H9 (cell line): ENCODE measurements at regions not wholly inside any gene's neighbourhood (a gene's known extent, or its start where the extent isn't known, plus 50 kb on each side); places are given as distances from the start of the nearest gene placed in this dataset.

Source experiments
- DNase-seq: peaks from one replicate; pipeline ENCODE4 v3.0.0-alpha.2; 2017
- H2AFZ ChIP-seq: one replicate; pipeline ENCODE4 v1.6.1; 2013; ENCODE audit warnings: mild to moderate bottlenecking, low read length, control low read depth, moderate library complexity
- H2AK5ac ChIP-seq: 2 replicates; pipeline ENCODE4 v1.6.1; 2013; ENCODE audit warnings: low read length, control low read depth, mixed read lengths; ENCODE audit not compliant: insufficient read length
- H2BK120ac ChIP-seq: one replicate; pipeline ENCODE4 v1.6.1; 2013; ENCODE audit warnings: low read depth, mild to moderate bottlenecking, low read length, control low read depth, inconsistent platforms; ENCODE audit not compliant: poor library complexity, severe bottlenecking
- H2BK12ac ChIP-seq: 2 replicates; pipeline ENCODE4 v1.6.1; 2013; ENCODE audit warnings: low read length, control low read depth, mixed read lengths, low read depth; ENCODE audit not compliant: insufficient read length
- H2BK15ac ChIP-seq: 2 replicates; pipeline ENCODE4 v1.6.1; 2013; ENCODE audit warnings: low read depth, low read length, control low read depth
- H2BK20ac ChIP-seq: one replicate; pipeline ENCODE4 v1.6.1; 2013; ENCODE audit warnings: low read depth, mild to moderate bottlenecking, low read length, control low read depth, inconsistent platforms; ENCODE audit not compliant: poor library complexity, severe bottlenecking
- H2BK5ac ChIP-seq: 2 replicates; pipeline ENCODE4 v1.6.1; 2013; ENCODE audit warnings: low read length, control low read depth, mixed read lengths; ENCODE audit not compliant: insufficient read length
- H3K14ac ChIP-seq: 2 replicates; pipeline ENCODE4 v1.6.1; 2013; ENCODE audit warnings: low read length, control low read depth; ENCODE audit not compliant: insufficient read depth
- H3K18ac ChIP-seq: 2 replicates; pipeline ENCODE4 v1.6.1; 2013; ENCODE audit warnings: low read depth, mild to moderate bottlenecking, mixed read lengths, low read length, control low read depth; ENCODE audit not compliant: insufficient read length
- H3K23ac ChIP-seq: 2 replicates; pipeline ENCODE4 v1.6.1; 2013; ENCODE audit warnings: low read length, control low read depth, mixed read lengths, low read depth; ENCODE audit not compliant: insufficient read length
- H3K23me2 ChIP-seq: 2 replicates; pipeline ENCODE4 v1.6.1; 2013; ENCODE audit warnings: low read depth, mild to moderate bottlenecking, mixed read lengths, low read length, control low read depth; ENCODE audit not compliant: insufficient read length, poor library complexity, severe bottlenecking
- H3K27ac ChIP-seq: 2 replicates; pipeline ENCODE4 v1.5.1; 2013; ENCODE audit warnings: low read length, control low read depth, mixed read lengths, low read depth; ENCODE audit not compliant: insufficient read length
- H3K27me3 ChIP-seq: 2 replicates; pipeline ENCODE4 v1.6.1; 2013; ENCODE audit warnings: low read length, control low read depth, inconsistent platforms; ENCODE audit not compliant: insufficient read depth
- H3K4ac ChIP-seq: 2 replicates; pipeline ENCODE4 v1.6.1; 2013; ENCODE audit warnings: low read depth, mild to moderate bottlenecking, control low read depth, inconsistent platforms, low read length, moderate library complexity
- H3K4me1 ChIP-seq: 2 replicates; pipeline ENCODE4 v1.6.1; 2013; ENCODE audit warnings: low read length, control low read depth, inconsistent platforms; ENCODE audit not compliant: insufficient read depth
- H3K4me2 ChIP-seq: 2 replicates; pipeline ENCODE4 v1.6.1; 2013; ENCODE audit warnings: low read length, control low read depth, mixed read lengths; ENCODE audit not compliant: insufficient read length, insufficient read depth
- H3K56ac ChIP-seq: 2 replicates; pipeline ENCODE4 v1.6.1; 2013; ENCODE audit warnings: low read depth, mild to moderate bottlenecking, mixed read lengths, low read length, control low read depth; ENCODE audit not compliant: insufficient read length
- H3K79me1 ChIP-seq: 2 replicates; pipeline ENCODE4 v1.6.1; 2013; ENCODE audit warnings: low read depth, mild to moderate bottlenecking, moderate library complexity, low read length, control low read depth, inconsistent platforms; ENCODE audit not compliant: insufficient read depth, poor library complexity, severe bottlenecking
- H3K79me2 ChIP-seq: 2 replicates; pipeline ENCODE4 v1.6.1; 2013; ENCODE audit warnings: low read length, control low read depth, inconsistent platforms; ENCODE audit not compliant: insufficient read depth
- H3K9ac ChIP-seq: 2 replicates; pipeline ENCODE4 v1.6.1; 2013; ENCODE audit warnings: low read length, control low read depth, mixed read lengths; ENCODE audit not compliant: insufficient read length; ENCODE audit errors: extremely low read depth
- H3K9me3 ChIP-seq: one replicate; pipeline ENCODE4 v1.6.1; 2013; ENCODE audit warnings: low read depth, low read length, inconsistent platforms; ENCODE audit not compliant: control insufficient read depth
- H3T11ph ChIP-seq: one replicate; pipeline ENCODE4 v1.6.1; 2013; ENCODE audit warnings: mild to moderate bottlenecking, low read length, control low read depth, inconsistent platforms
- H4K20me1 ChIP-seq: one replicate; pipeline ENCODE4 v1.6.1; 2013; ENCODE audit not compliant: control insufficient read depth, insufficient read length, insufficient read depth
- H4K5ac ChIP-seq: 2 replicates; pipeline ENCODE4 v1.6.1; 2013; ENCODE audit warnings: low read depth, mild to moderate bottlenecking, mixed read lengths, low read length, control low read depth; ENCODE audit not compliant: insufficient read length
- H4K8ac ChIP-seq: replicated peaks from 2 replicates; pipeline ENCODE4 v1.6.1; 2013; ENCODE audit warnings: low read length, control low read depth, mixed read lengths, low read depth; ENCODE audit not compliant: insufficient read length
- H4K91ac ChIP-seq: 2 replicates; pipeline ENCODE4 v1.6.1; 2013; ENCODE audit warnings: low read depth, mild to moderate bottlenecking, moderate library complexity, mixed read lengths, low read length, control low read depth; ENCODE audit not compliant: insufficient read length
- H3K27ac Mint-ChIP-seq, 3 experiments: 2 replicates in 2 of 3; 3 replicates in 1 of 3; pipeline ENCODE4 v1.8.0; 2020 to 2021; ENCODE audit warnings: mixed read lengths in 3 of 3, mild to moderate bottlenecking in 1 of 3, moderate library complexity in 1 of 3
- H3K27me3 Mint-ChIP-seq: 2 replicates; pipeline ENCODE4 v1.8.0; 2021; ENCODE audit warnings: low read depth, mild to moderate bottlenecking, moderate library complexity, mixed read lengths
- H3K36me3 Mint-ChIP-seq, 3 experiments: 2 replicates in 2 of 3; 3 replicates in 1 of 3; pipeline ENCODE4 v1.8.0; 2020 to 2021; ENCODE audit warnings: low read depth in 3 of 3, mixed read lengths in 3 of 3; ENCODE audit not compliant: insufficient read depth in 1 of 3
- H3K4me1 Mint-ChIP-seq, 2 experiments: 2 replicates each; pipeline ENCODE4 v1.8.0; 2020; ENCODE audit warnings: mixed read lengths in 2 of 2
- H3K4me3 Mint-ChIP-seq, 2 experiments: 2 replicates in 1 of 2; 3 replicates in 1 of 2; pipeline ENCODE4 v1.8.0; 2020 to 2021; ENCODE audit warnings: mild to moderate bottlenecking in 2 of 2, mixed read lengths in 2 of 2, moderate library complexity in 1 of 2
- H3K9me3 Mint-ChIP-seq, 2 experiments: 2 replicates in 1 of 2; 3 replicates in 1 of 2; pipeline ENCODE4 v1.8.0; 2020; ENCODE audit warnings: mild to moderate bottlenecking in 2 of 2, mixed read lengths in 2 of 2, moderate library complexity in 1 of 2
- WGBS: extraction: QIAGEN DNeasy Blood & Tissue Kit; methylation state at CpG from one replicate; pipeline ENCODE4 v1.1.7; 2013; ENCODE audit warnings: missing lambda C conversion rate, low lambda C conversion rate, mixed read lengths; ENCODE audit not compliant: insufficient read length; ENCODE audit errors: extremely low coverage; 5-methylcytosine and 5-hydroxymethylcytosine counted together
- TF ChIP-seq, protein P1 (sequence below): fragments of 200-600 bp; sonication (generic); conservative IDR thresholded peaks from 3 replicates; pipeline ENCODE4 v1.8.0; 2021; ENCODE audit warnings: antibody characterized with exemption, mild to moderate bottlenecking

DNA sequence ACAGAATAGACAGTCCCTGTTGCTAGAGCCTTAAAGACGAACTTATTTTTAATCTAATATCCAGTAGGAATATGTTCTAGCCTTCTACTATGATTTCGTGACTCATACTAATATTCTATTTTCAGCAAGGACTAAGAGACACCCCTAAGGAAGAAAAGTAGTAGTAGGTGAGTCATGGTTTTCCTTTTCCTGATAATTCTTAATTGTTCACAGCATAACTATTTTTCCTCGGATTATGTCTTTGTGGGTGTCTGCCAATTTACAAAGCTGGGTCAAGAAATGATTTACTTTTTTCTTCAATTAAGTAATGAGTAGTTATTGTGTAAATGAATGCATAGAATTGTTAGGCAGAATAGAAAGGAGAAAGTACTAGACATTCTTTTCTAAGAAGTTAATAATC lies 292.2 kb downstream of the TOX3 start:
- H2BK20ac ChIP-seq: no peak overlapping the region
- H3K4me1 Mint-ChIP-seq: peaks cover 28 to 33% of the 10 kb centered on the region in 2 experiments
- H2AK5ac ChIP-seq: no peak overlapping the region

More for the DNA sequence above, 292.2 kb downstream of the TOX3 start:
- Histone ChIP-seq H4K20me1 (no peaks in the 10 kb centered on the region), H4K8ac (no peak overlapping the region), H3K14ac (no peak overlapping the region), H2BK12ac (no peak overlapping the region), H3K9ac (no peak overlapping the region), H3K18ac (no peak overlapping the region), H2BK15ac (no peak overlapping the region), H2BK5ac (no peak overlapping the region), H4K91ac (no peak overlapping the region), H3K23me2 (no peaks in the 10 kb centered on the region), H3K4me1 (peaks cover 3% of the 10 kb centered on the region; the same call in 1 of the 2 replicates), H3K27me3 (no peaks in the 10 kb centered on the region), H3T11ph (no peak overlapping the region), H3K23ac (no peak overlapping the region), H3K4me2 (no peak overlapping the region), H3K79me2 (no peaks in the 10 kb centered on the region), H3K79me1 (no peaks in the 10 kb centered on the region), H3K9me3 (no peaks in the 10 kb centered on the region), H4K5ac (no peak overlapping the region), H3K4ac (no peak overlapping the region), H3K56ac (no peak overlapping the region), H2BK120ac (no peak overlapping the region), H2AFZ (no peak overlapping the region), H3K27ac (no peak overlapping the region)
- no peak overlapping the region for H3K27ac Mint-ChIP-seq
- no peak overlapping the region for H3K4me3 Mint-ChIP-seq
- no CpG with 5 or more reads among the region's 3 CpGs for WGBS
- DNase-seq: no peak
- H3K9me3 Mint-ChIP-seq: no peaks in the 10 kb centered on the region
- H3K27me3 Mint-ChIP-seq: no peaks in the 10 kb centered on the region
- TF ChIP-seq, protein P1, sequence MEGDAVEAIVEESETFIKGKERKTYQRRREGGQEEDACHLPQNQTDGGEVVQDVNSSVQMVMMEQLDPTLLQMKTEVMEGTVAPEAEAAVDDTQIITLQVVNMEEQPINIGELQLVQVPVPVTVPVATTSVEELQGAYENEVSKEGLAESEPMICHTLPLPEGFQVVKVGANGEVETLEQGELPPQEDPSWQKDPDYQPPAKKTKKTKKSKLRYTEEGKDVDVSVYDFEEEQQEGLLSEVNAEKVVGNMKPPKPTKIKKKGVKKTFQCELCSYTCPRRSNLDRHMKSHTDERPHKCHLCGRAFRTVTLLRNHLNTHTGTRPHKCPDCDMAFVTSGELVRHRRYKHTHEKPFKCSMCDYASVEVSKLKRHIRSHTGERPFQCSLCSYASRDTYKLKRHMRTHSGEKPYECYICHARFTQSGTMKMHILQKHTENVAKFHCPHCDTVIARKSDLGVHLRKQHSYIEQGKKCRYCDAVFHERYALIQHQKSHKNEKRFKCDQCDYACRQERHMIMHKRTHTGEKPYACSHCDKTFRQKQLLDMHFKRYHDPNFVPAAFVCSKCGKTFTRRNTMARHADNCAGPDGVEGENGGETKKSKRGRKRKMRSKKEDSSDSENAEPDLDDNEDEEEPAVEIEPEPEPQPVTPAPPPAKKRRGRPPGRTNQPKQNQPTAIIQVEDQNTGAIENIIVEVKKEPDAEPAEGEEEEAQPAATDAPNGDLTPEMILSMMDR: no peak
- peaks cover 0 to under 1% (median 0%) of the 10 kb centered on the region in 3 experiments; a peak in 1 of 7 replicates for H3K36me3 Mint-ChIP-seq
